Stomach (tissue), 4 donors: ENCODE measurements at regions not wholly inside any gene's neighbourhood (a gene's known extent, or its start where the extent isn't known, plus 50 kb on each side); places are given as distances from the start of the nearest gene placed in this dataset.

ENCODE experiments used
- CTCF ChIP-seq, 7 experiments: fragments of 450-650 bp in 4 of 7; fragments of 200-600 bp in 3 of 7; sonication (generic) in 3 of 7; IDR thresholded peaks; one replicate each; pipeline ENCODE4 v1.5.1; 2016 to 2019; ENCODE audit warnings: antibody characterized with exemption in 7 of 7, control low read depth in 2 of 7, mild to moderate bottlenecking in 1 of 7
- EP300 ChIP-seq: sonication (generic); formaldehyde crosslinking; IDR thresholded peaks from one replicate; pipeline ENCODE4 v1.6.1; 2017; ENCODE audit warnings: antibody characterized with exemption
- POLR2A ChIP-seq, 4 donors: fragments of 450-650 bp; IDR thresholded peaks; one replicate each; pipeline ENCODE4 v1.6.1; 2016; ENCODE audit warnings: antibody characterized with exemption in 4 of 4, control low read depth in 2 of 4, mild to moderate bottlenecking in 1 of 4, moderate library complexity in 1 of 4
- POLR2AphosphoS5 ChIP-seq, 3 donors: sonication (generic); formaldehyde crosslinking; IDR thresholded peaks; one replicate each; pipeline ENCODE4 v1.6.1; 2016; ENCODE audit warnings: antibody characterized with exemption in 3 of 3

- TF ChIP-seq CTCF (IDR thresholded peaks at IDR 0.05): no peak
- TF ChIP-seq POLR2A (IDR thresholded peaks at IDR 0.05): no peak
- no peak for TF ChIP-seq POLR2AphosphoS5 (IDR thresholded peaks at IDR 0.05)
- no peak for TF ChIP-seq EP300
These were observed 125.1 kb upstream of the PAM start for GRCh38 chr5:102629827-102630605.
